ENCODE measurements at regions not wholly inside any gene's neighbourhood (a gene's known extent, or its start where the extent isn't known, plus 50 kb on each side); places are given as distances from the start of the nearest gene placed in this dataset.

- no peak for TF ChIP-seq CTCF (IDR thresholded peaks at IDR 0.05)
- no peak for TF ChIP-seq EZH2 (IDR thresholded peaks at IDR 0.05; ENCODE audit: borderline replicate concordance, insufficient read depth, low read depth, low read length, poor library complexity, severe bottlenecking)
Measured at GRCh38 chr2:156695595-156695994, 259.4 kb downstream of the GPD2 start.

Data from B cell (primary cell).